HepG2 (cell line): ENCODE measurements at regions not wholly inside any gene's neighbourhood (a gene's known extent, or its start where the extent isn't known, plus 50 kb on each side); places are given as distances from the start of the nearest gene placed in this dataset.

Source experiments
- ATF2 ChIP-seq: sonication (generic); formaldehyde crosslinking; IDR thresholded peaks from 2 replicates; pipeline ENCODE4 v1.4.0; 2020; ENCODE audit warnings: missing genetic modification reagents
- CREB1 ChIP-seq, 2 experiments: fragments of 450-650 bp in 1 of 2; IDR thresholded peaks; 2 replicates each; pipeline ENCODE4 v1.6.1; 2016 to 2017; ENCODE audit warnings: control low read depth in 1 of 2, mild to moderate bottlenecking in 1 of 2, missing compliant biosample characterization in 1 of 2, missing genetic modification characterization in 1 of 2
- KAT2B ChIP-seq: fragments of 150-350 bp; IDR thresholded peaks from 2 replicates; pipeline ENCODE4 v1.6.1; 2014; ENCODE audit warnings: low read depth, low read length, borderline replicate concordance
- MZF1 ChIP-seq: sonication (generic); formaldehyde crosslinking; IDR thresholded peaks from 2 replicates; pipeline ENCODE4 v1.8.1; 2023; ENCODE audit warnings: mild to moderate bottlenecking, missing genetic modification reagents, borderline replicate concordance
- REST ChIP-seq, 2 experiments: IDR thresholded peaks; 2 replicates each; pipeline ENCODE4 v1.6.1; 2011 to 2012; ENCODE audit warnings: low read length in 2 of 2, borderline replicate concordance in 1 of 2, low read depth in 1 of 2, mild to moderate bottlenecking in 1 of 2, moderate library complexity in 1 of 2
- SMAD1 ChIP-seq: sonication (generic); formaldehyde crosslinking; IDR thresholded peaks from 2 replicates; pipeline ENCODE4 v1.4.0; 2020; ENCODE audit warnings: missing genetic modification reagents, low read depth, mild to moderate bottlenecking, borderline replicate concordance
- SNRNP70 ChIP-seq: fragments of 200-400 bp; formaldehyde crosslinking; IDR thresholded peaks from 2 replicates; pipeline ENCODE4 v1.6.1; 2017; ENCODE audit warnings: mild to moderate bottlenecking, low read depth, low read length, moderate library complexity
- ZNF12 ChIP-seq: sonication (generic); formaldehyde crosslinking; IDR thresholded peaks from 2 replicates; pipeline ENCODE4 v1.5.0; 2020; ENCODE audit warnings: missing genetic modification reagents
- ZNF619 ChIP-seq: sonication (generic); formaldehyde crosslinking; IDR thresholded peaks from 2 replicates; pipeline ENCODE4 v1.4.0; 2020; ENCODE audit warnings: mild to moderate bottlenecking, missing genetic modification reagents
- ZSCAN22 ChIP-seq: sonication (generic); formaldehyde crosslinking; IDR thresholded peaks from 2 replicates; pipeline ENCODE4 v1.4.0; 2020; ENCODE audit warnings: mild to moderate bottlenecking, missing genetic modification reagents

- no peak for TF ChIP-seq KAT2B
- TF ChIP-seq ZSCAN22 (CRISPR knock-in tag), result no peak
- TF ChIP-seq ZNF619 (CRISPR knock-in tag), result no peak
- TF ChIP-seq ZNF12 (CRISPR knock-in tag), result no peak
- no peak for TF ChIP-seq REST (IDR thresholded peaks at IDR 0.05; ENCODE audit: borderline replicate concordance in 1 of 2, low read depth in 1 of 2, low read length in 2 of 2)
- TF ChIP-seq ATF2 (CRISPR knock-in tag), result no peak
- TF ChIP-seq MZF1 (CRISPR knock-in tag), result no peak
- TF ChIP-seq SNRNP70, result no peak
- no peak for TF ChIP-seq SMAD1 (CRISPR knock-in tag)
- TF ChIP-seq CREB1 (IDR thresholded peaks at IDR 0.05), result no peak
- TF ChIP-seq CREB1 (CRISPR knock-in tag; IDR thresholded peaks at IDR 0.05), result no peak
These were observed 112.8 kb downstream of the DACT2 start for GRCh38 chr6:168206661-168207274.
